ENCODE measurements at regions not wholly inside any gene's neighbourhood (a gene's known extent, or its start where the extent isn't known, plus 50 kb on each side); places are given as distances from the start of the nearest gene placed in this dataset.

GRCh38 chr14:56358851-56359614 is 220.6 kb upstream of the TMEM260 start:
- TF ChIP-seq CEBPB (IDR thresholded peaks at IDR 0.05) (no peak), TAF1 (IDR thresholded peaks at IDR 0.05; ENCODE audit: low read depth) (no peak), TCF12 (IDR thresholded peaks at IDR 0.05; ENCODE audit: low read depth) (no peak), YY1 (IDR thresholded peaks at IDR 0.05; ENCODE audit: low read depth) (no peak)
- TF ChIP-seq, protein P1, sequence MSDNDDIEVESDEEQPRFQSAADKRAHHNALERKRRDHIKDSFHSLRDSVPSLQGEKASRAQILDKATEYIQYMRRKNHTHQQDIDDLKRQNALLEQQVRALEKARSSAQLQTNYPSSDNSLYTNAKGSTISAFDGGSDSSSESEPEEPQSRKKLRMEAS (IDR thresholded peaks at IDR 0.05): no peak
- TF ChIP-seq, protein P2, sequence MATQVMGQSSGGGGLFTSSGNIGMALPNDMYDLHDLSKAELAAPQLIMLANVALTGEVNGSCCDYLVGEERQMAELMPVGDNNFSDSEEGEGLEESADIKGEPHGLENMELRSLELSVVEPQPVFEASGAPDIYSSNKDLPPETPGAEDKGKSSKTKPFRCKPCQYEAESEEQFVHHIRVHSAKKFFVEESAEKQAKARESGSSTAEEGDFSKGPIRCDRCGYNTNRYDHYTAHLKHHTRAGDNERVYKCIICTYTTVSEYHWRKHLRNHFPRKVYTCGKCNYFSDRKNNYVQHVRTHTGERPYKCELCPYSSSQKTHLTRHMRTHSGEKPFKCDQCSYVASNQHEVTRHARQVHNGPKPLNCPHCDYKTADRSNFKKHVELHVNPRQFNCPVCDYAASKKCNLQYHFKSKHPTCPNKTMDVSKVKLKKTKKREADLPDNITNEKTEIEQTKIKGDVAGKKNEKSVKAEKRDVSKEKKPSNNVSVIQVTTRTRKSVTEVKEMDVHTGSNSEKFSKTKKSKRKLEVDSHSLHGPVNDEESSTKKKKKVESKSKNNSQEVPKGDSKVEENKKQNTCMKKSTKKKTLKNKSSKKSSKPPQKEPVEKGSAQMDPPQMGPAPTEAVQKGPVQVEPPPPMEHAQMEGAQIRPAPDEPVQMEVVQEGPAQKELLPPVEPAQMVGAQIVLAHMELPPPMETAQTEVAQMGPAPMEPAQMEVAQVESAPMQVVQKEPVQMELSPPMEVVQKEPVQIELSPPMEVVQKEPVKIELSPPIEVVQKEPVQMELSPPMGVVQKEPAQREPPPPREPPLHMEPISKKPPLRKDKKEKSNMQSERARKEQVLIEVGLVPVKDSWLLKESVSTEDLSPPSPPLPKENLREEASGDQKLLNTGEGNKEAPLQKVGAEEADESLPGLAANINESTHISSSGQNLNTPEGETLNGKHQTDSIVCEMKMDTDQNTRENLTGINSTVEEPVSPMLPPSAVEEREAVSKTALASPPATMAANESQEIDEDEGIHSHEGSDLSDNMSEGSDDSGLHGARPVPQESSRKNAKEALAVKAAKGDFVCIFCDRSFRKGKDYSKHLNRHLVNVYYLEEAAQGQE (IDR thresholded peaks at IDR 0.05; ENCODE audit: low read depth): no peak
